HG03097 (cell line): ENCODE measurements at regions not wholly inside any gene's neighbourhood (a gene's known extent, or its start where the extent isn't known, plus 50 kb on each side); places are given as distances from the start of the nearest gene placed in this dataset.

Experiments
- ATAC-seq: cut with Tn5 transposase; IDR thresholded peaks from one replicate; pipeline ENCODE4 v1.9.1; 2021; ENCODE audit not compliant: unreplicated experiment, low FRiP score

DNA sequence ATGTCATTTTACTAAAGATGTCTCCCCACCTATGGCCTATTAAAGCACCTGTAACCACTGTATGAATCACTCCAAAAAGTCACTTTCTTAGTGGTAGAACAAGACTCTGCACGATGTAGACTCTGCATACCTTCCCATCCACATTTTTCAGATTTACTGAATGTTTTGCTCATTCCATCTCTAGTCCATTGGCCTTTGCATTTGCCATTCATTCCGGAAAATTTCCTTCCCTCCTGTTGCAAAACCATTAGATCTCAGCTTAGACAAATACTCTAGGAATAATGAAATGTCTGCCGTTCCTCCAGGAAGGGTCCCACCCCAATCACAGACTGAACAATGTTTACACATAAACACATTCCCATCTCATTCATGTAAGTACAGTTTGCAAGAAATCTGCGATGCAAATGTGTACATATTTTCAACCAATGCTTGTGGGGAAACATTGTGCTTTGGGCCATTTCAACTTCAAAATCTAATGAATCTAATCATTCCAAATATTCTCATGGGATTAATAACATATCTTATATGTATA, 146.3 kb upstream of the XYLT1 start:
- ATAC-seq = no peak

DNA sequence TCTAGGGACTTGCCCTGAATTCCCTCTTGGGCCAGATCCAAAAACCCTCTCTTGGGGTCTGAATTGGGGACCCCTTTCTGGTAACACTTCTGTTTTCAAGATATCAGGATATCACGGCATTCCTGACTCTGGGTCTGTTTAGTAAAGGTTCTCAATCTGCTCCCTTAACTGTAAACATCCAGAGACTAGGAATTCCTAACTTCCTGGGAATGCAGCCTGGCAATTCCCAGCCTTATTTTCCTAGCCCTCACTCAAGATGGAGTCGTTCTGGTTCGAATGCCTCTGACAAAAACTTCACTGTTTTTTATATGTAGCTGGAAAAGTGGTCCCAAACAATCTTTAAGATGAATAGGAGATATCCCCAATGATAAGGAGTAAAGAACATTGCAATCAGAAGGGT, 141.6 kb upstream of the XYLT1 start:
- no peak for ATAC-seq

DNA sequence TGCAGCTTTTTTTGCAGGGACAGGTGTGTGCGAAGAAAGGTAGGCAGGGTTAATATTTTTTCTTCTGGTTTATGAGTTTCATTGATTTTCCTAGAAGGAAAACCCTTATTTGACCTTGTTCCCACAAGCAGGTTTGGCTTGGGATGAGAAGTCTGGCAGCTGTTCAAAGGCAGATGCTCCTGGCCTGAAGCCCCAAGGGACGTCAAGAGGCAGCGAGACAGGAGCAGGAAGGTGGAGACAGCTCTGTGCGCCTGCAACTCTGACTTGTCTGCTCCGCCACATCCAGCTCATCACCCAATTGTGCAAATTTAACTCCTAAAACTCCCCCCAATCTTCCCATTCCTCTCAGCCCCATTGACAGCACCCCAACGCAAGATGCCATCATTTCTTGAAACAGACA, 136.8 kb upstream of the XYLT1 start:
- ATAC-seq = no peak

DNA sequence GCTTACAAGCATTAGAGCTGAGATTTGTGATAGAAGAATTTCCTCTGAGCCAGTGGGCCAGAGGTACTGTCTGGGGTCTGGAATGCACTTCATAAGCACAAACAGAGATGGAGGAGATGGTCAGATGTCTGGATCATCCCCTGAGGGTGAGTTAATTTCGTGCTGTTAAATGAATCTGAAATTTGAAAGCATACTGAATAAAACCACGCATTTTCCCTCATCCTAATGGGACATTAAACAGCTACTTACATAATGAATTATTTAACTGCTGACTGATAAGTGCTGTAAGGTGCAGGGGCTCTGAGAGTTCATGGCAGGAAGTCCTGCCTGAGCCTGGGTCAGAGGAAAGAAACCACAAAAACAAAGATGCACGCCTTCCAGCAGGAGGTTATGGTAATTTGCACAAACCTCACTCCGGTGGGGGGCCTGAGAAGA, 136.3 kb upstream of the XYLT1 start:
- no peak for ATAC-seq

DNA sequence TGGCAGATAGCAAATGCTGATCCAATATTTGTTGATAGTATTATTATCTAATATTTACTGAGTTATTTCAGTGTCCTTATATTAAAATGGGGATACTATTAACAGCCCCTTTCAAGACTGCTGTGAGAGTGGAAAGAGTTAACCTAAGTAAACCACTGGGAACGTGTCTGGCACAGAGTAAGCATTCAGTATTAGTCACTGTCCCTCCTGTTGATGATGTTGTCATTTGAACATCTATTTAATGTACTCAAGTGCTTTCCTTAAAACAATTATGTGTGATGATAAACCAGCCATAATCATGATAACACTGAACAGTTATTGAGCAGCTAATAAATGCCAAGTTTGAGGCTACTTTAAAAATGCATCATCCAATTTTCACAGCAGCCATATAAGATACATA, 135.7 kb upstream of the XYLT1 start:
- ATAC-seq = no peak

DNA sequence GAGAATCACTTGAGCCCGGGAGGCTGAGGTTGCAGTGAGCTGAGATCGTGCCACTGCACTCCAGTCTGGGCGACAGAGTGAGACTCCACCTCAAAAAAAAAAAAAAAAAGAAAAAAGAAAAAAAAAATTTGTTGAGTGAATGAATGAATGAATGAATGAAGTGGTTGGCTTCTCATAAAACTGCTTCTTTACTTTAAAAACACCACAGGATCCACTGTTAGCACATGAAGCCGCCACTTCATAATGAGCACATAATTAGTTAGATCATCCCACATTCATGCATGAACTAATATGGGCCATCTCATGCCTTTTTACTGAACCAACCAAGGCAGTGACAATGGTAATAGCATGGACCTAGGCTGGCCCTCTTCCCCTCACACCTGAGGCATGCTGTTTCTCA, 135.0 kb upstream of the XYLT1 start:
- no peak for ATAC-seq

DNA sequence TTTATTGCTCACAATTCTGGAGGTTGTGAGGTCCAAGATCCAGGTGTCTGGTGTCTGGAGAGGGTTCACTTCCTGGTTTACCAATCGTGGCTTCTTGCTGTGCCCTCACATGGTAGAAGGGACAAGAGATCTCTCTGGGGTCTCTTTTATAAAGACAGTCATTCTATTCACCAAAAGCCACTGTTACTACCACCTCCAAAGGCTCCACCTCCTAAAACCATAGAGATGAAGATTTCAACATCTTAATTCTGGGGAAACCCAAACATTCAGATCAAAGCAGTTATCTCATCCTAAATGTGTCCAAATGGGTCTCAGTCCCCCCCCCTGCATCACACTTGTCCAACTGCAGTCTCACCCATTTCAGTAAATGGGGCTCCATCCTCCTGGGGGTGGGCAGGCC, 132.9 kb upstream of the XYLT1 start:
- no peak for ATAC-seq

DNA sequence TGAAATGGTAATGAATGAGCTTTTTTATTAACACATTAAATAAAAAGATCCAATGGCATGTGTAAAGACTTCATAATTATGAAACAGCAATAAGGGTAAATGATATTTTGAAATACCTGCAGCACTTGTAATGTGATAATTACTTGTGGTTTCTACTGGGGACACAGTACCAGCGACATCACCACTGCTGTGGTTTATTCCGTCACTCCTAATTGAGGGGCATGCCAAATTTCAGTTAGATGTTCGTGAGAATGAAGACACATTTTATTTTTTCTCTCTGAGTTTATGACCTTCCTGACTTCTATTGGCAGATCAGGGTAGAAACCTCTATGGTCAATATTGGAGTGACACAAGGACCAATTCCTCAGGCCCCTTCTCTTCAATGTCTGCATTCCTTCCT, 131.9 kb upstream of the XYLT1 start:
- no peak for ATAC-seq

DNA sequence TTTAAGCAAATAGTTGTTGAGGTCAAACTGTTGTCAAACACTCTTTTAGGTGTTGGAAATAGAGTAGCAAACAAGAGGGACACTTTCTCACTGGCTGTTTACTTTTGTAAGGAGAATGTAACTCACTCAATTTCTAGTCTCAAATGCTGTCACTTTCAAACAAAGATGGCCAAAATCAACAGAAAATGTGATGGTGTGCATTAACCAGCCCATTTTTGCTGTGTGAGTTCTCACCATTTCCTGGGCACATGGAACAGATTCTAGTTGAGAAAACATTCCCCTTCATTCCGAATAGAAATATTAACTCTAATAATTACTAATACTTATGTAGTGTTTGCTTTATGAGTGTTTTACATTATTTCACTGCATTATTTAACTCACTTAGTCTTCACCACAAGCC, 128.2 kb upstream of the XYLT1 start:
- no peak for ATAC-seq

DNA sequence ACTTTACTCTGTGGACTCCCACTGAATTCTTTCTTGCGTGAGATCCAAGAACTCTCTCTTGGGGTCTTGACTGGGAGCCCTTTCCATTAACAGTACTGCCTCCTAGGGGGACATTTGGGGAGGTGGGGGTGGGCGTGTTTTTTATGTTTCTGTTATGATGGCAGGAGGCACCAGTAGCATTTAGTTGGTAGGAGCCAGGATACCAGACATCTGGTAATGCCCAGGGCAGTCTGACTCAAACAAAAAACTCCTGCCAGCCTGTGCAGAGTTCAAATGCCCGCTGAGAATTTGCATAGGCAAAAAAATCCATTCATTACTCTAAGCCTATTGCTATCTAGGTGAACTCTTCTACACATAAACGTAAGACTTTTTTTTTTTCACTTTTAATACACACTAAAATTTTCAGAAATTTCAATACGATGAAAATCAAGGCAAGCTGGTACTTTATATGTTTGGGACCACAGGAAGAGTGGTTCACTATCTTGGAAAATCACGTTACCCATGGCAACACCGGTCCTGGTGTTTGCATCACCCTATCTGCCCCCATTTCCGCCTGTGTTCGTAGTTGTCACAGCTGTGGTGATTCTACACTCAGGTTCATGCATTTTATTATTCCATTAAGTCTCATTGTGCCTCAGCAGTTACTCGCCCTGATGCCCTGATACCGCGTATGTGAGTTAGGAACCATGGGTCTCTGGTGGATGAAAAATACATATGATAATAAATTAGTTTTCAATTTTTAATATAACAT, 121.1 kb upstream of the XYLT1 start:
- no peak for ATAC-seq

DNA sequence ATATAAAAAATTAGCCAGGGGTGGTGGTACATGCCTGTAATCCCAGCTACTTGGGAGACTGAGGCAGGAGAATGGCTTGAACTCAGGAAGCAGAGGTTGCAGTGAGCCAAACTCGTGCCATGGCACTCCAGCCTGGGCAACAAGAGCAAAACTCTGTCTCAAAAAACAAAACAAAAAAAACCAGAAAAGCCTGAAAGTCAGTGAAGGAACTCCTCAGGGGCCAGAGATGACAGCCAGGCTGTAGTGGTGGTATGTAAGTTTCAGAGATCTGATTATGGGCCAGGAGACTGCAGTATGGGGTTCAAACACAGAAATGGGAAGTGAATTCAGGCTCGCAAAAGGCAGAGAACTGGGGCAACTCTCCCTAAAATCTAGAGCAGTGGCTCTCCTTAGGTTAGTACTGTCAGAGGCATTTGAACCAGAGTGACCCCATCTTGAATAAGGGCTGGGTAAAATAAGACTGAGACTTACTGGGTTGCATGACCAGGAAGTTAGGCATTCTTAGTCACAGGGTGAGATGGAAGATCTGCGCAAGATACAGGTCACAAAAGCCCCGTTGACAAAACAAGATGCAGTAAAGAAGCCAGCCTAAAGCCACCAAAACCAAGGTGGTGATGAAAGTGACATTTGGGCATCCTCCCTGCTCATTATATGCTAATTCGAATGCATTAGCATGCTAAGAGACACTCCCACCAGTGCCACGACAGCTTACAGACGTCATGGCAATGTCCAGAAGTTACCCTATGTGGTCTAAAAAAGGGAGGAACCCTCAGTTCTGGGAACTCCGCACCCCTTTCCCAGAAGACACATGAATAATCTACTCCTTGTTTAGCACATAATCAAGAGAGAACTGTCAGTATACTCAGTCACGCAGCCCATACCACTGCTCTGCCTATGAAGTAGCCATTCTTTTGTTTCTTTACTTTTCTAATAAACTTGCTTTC, 120.2 kb upstream of the XYLT1 start:
- no peak for ATAC-seq

DNA sequence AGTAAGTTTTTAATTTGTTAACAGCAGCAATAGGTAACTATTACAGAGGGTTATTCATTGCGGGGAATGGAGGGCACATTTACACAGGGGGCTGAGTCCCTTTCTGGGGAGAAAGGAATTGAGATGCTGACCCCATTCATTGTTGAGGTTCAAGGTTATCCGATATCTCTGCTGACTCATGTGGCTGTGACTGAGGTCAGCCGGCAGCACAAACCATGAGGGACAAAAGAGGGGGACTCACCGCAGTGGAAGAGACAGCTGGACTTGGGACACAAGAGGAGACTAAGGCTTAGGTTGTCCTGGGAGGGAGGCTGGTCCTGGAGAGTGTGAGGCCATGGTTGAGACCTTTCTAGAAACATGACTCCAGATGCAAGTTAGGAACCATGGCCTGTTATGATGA, 119.1 kb upstream of the XYLT1 start:
- no peak for ATAC-seq

DNA sequence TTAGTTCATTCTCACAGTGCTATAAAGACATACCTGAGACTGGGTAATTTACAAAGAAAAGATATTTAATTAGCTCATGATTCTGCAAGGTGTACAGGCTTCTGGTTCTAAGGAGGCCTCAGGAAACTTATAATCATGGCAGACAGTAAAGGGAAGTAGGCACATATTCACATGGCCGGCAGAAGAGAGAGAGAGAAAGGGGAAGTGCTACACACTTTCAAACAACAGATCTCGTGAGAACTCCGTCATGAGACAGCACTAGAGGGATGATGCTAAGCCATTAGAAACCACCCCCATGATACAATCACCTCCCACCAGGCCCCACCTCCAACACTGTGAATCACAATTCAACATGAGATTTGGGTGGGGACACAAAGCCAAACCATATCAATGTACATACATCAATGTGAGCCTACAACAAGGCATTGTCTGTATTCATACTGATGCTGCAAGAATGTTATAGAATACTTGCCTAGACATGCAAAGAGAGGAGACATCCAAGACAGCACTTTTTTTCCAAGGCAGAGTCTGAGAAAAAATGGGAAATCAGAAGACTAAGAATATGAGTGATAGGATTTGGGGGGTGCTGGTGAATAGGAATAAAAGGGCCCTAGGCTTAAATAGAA, 114.8 kb upstream of the XYLT1 start:
- no peak for ATAC-seq

DNA sequence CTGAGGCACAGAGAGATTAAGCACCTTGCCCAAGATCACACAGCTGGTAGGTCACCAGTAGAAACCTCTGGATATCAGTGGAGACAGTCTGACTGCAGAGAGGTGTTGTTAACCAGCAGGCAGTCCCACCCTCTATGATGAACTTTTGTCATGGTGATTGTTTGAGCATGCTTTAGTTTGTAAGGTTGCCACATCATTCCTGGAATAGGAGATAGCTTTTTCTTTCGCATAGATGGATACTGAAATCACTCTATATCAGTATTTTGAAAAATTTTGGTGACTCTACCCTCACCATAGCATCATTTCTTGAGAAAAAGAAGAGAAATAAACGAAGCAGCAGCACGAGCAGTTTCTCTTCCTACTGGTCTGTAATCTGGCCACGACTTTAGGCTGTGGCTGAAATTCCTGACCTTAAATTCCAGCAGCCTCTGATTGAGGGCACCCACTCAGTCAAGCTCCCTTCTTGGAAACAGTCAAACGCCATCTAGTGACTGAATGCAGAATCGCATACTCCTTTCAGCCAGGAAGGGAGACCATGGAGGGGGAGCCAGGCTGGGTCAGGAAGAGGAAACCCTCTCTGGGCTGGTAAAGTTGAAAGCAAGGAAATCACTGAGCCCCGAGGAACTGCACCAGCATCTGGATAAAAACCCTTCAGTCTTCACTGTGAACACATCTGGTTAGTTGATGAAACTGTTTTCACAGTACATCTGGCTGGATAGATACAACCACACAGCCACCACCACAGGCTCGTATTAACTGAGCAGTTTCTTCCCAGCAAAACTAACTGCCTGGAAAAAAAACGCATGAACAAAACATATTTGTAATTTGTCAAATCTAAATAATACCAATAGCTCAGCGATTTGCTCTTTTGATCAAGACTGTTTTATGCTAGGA, 108.5 kb upstream of the XYLT1 start:
- no peak for ATAC-seq

DNA sequence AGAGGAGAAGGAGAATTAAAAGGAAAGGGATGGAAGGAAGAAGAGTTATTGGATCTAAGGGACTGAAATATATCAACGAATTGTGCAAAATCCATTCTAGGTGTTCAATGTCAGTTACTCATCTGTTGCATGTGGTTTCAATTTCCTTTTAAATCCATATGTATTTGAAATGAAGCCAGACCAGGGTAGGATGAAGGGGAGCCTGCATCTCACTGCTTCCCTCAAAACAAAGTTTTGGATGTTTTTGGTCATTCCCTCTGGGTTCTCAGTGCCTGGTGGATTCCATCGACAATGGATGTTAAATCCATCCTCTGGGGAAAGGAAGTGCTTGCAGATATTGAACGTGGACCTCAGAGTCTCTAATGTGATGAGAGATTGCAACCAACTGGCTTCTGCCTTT, 103.5 kb upstream of the XYLT1 start:
- no peak for ATAC-seq

DNA sequence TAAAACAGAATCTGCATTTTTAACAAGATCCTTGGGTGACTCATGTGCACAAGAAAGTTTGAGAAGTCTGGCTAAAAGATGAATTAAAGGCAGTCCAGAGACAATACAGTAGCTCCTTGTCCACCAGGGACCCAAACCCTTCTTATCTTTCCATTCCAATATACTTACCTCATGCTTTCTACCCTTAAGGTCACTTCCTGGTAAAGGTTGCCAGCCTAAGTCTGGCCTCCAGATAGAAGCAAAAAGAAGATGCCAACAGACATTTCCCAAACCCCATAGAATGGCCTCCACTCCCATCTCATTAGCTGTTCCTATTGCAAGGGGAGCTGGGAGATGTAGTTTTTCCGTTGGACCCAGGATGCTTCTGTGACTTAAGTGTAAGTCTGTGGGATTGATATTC, 101.4 kb upstream of the XYLT1 start:
- ATAC-seq = no peak

DNA sequence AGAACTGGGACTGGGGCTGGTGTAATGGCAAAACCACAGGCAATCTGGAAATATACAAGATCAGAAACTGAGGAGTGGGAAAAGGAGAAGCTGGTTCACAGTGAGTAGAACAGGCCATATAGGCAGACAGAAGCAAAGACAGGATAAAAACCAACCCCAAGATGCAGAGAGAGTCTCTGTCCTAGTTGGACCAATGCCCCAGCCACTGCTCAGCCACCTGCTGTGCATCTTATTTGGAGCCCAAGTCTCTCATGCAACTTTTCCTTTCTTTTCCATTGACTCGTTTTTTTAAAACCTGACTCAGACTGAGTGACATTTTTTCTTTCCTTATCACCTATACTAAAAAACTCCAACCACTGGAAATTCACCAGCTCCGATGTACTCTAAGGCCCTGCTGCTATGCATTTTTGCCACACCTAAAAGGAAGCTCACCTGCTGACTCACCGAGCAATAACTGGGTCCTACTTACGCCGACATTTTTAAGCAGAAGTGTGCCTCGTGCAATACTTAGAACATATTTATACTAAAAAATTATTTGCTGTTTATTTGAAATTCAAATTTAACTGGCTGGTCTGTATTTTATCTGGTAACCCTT, 100.8 kb upstream of the XYLT1 start:
- no peak for ATAC-seq

DNA sequence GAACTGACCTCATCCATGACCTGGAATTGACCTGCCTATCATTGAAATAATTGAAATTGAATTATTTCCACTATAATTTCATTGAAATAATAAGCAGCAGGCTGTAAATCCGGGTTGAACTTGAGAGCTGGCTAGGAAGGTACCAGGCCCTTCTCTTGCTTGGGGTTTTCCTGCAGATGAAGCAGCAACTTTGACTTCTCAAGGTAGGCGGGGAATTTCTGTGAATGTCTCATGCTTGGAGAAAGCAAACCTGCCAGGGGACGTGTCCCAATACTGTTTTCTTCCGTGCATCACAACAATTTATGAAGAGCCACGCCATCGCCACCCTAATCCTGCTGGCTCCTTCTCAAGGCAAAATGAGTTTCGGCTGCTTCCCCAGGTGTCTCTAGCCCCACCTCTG, 97.5 kb upstream of the XYLT1 start:
- ATAC-seq = no peak

DNA sequence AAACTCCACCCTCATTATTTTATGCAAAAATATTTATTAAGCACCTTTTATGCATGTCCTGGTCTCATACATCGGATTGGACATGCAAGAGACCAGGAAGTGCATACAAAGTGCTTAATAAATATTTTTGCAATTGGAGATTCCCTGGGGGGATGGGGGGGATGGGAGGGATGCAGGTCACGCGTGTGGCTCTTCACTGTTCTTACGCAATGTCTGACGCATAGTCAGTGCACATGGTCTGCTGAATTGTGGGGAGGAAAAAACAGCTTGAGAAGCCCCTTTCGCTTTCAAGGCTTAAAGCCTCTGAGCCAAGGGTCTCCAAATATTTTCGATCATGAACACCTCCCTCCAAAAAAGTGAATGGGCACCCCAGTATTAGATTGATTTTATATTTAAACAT, 96.7 kb upstream of the XYLT1 start:
- no peak for ATAC-seq
